GM18511 (cell line): ENCODE measurements at regions not wholly inside any gene's neighbourhood (a gene's known extent, or its start where the extent isn't known, plus 50 kb on each side); places are given as distances from the start of the nearest gene placed in this dataset.
"Not testable (repeated sequence)": the region's sequence is repeated elsewhere in the genome, so short reads cannot be mapped to it uniquely, and the experiment has no call there.

ENCODE experiments used
- ATAC-seq: cut with Tn5 transposase; IDR thresholded peaks from one replicate; pipeline ENCODE4 v1.9.1; 2021; ENCODE audit warnings: mild to moderate bottlenecking, moderate library complexity; ENCODE audit not compliant: unreplicated experiment

DNA sequence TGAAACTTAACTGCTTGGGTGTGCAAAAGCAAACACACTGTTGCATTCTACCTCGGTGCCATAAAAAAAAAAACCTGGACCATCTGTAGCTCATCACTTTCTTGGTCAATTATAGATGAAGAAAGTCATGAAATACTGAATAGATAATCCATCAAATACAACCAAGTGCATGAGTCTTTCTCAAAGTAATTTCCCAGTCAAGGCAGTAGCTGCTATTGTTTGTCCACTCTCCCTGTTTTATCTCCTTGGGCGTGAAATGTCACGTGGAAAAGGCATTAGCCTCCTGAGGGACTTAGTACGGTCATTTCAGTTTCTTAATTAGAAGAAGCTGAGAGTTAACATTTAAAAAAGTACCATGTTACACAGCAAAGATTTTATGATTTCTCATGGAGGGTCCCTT lies 1697.9 kb downstream of the PCDH9 start:
- ATAC-seq: no peak

DNA sequence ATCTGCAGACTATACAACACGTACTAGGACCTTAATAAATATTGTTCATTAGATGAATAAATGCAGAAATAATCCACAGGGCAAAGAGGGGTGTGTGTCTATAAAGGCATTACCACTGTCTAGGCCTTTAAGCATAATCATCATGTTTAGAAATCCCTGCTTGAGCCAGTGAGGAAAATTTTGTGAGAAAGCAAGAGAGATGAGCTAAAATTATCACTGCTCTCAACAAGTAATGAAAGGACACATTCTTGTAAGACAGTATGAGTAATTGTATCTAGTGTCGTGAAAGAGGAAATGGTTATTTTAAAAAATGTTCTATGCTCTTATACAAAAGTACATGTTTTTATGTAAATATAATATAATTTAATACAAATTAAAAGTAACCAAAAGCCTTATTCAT lies 1699.4 kb downstream of the PCDH9 start:
- no peak for ATAC-seq

DNA sequence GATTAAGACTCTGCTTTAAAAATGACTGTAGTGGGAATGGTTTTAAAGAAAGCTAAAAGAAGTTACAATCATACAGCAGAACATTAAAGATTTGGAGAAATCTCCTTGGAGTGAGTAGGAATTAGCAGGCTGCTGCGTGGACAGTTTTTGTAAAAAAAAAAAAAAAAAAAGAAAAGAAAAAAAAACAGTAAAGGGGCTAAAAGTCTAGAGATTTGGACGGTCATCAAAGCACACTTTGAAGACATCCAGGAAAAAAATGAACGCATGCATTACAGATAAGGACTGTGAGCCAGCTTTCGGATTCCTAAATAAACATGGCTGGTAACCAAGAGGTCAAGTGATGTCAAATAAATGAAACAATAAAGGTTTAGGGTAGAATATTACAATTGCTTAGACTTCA lies 1700.6 kb downstream of the PCDH9 start:
- ATAC-seq: no peak

DNA sequence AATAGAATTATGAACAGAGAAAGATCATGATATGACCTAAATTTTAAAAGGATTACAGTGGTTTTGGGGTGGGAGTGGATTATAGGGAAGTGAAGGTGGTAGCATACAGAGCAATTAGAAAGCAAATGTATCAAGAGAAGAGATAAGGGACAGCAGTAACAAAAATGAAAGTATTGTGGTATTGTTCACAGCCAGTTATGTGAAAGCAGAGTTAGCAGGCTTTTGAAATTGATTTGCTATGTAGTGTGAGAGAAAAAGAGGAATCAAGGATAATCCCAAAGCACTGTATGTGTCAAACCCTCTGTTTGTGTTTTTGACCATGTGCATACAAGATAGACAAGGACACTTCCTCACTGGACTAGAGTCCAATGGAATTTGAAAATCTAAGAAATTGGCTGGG lies 1721.4 kb downstream of the PCDH9 start:
- no peak for ATAC-seq

DNA sequence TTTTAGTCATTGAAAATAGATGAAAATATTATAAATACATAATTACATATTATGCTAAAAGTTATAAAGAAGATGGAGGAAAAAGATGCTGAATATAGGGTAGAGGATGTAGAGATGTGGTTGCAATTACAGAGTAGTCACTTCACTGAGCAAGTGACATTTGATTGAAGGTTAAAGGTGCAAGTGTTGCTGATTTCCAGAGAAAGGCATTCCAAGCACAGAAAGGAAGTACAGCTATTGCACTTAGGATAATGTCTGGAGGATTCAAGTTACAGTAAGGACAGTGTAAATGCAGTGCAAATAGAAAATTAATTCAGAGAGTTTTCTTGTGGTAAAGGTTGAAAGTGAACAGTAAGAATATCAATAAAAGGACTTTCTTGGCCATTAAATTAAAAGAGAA lies 1721.8 kb downstream of the PCDH9 start:
- no peak for ATAC-seq

DNA sequence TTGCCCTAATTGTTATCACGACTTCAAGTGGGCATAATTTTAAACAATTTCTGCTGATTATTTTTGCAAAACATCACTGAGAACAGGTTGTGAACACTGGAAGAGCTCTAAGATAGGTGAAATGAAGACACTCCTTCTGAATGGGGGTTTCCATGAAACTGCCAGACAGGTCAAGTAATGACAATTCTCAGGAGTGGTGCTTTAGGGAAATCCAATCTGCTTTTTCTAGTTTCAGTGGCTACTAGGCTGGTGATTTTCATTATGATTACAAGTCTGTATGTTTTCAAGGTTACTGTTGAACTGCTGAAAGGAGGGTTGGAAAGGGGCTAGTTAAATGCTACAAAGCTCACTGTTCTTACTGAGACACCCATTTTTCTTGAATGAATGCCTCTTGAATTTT lies 1724.2 kb downstream of the PCDH9 start:
- ATAC-seq: no peak

DNA sequence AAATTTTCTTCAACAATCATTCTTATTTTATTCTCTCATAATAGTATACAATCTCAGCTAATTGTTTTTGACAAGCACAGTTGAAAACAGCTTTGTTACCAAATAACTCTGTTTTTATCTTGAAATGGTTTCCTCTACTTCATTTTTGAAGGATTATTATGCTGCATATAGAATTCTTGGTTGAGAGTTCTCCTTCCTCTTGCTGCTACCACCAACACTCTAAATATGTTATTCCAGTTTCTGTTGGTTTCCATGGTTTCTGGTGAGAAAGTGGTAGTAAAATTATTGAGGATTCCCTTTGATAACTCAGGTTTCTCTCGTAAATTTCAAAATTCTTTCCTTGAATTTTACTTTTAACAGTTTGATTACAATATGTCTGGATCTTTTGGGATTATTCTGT lies 1725.9 kb downstream of the PCDH9 start:
- ATAC-seq: no peak

DNA sequence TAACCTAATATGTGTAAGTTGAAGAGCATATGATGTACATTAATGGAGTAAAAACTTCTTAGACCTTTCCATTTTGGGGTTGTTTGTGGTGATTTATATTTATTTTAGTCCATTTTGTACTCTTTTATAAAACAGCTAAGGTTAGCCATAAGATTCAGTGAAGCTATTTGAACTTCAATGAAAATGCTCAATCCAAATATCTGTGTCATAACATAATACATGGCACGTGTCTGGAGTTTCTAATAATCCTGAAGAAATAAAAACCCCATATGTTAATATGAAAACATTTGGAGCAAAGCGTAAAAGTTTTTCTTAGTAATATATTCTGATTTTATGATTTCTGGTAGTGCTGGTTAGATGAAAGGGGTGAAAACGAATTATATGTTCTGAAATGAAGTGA lies 1729.7 kb downstream of the PCDH9 start:
- no peak for ATAC-seq

DNA sequence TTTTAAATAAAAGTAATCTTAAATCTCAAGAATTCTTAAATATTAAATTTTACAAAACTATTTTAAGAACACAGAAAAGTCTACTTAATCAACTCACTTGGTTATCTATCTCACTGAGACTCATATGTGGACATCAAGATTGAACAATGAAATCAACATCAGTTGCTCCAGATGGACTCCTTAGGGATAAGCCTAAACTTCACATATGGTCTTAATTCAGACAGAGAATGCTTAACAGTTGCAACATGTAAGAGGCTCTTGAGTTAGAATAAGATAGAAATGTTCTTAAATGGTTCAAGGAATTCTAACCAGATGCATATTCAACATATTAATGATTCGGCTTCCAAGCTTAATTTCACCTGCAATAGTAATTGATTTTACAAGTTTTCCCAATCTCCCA lies 1730.9 kb downstream of the PCDH9 start:
- no peak for ATAC-seq

DNA sequence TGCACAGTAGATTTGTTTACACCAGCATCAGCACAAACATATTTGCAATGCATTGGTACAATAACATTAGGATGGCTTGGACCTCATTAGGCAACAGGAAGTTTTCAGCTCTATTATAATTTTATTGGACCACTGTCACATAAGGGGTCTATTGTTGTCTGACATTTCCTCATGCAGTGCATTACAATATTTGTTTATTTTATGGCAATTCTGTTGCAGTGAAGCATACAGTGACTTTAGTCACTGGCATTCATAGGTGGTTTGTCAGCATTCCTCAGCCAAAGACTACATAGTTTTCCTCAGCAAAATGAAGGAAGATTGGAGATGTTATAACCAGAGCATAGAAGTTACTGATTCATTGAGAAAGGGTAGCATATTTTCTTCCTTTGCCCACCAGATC lies 1732.9 kb downstream of the PCDH9 start:
- ATAC-seq: no peak

DNA sequence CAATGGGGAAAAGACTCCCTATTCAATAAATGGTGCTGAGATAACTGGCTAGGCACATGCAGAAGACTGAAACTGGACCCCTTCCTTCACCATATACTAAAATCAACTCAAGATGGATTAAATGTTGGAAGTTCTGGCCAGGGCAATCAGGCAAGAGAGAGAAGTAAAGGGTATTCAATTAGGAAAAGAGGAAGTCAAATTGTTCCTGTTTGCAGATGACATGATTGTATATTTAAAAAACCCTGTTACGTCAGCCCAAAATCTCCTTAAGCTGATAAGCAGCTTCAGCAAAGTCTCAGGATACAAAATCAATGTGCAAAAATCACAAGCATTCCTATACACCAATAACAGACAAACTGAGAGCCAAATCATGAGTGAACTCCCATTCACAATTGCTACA lies 1739.4 kb downstream of the PCDH9 start:
- not testable (repeated sequence) for ATAC-seq

DNA sequence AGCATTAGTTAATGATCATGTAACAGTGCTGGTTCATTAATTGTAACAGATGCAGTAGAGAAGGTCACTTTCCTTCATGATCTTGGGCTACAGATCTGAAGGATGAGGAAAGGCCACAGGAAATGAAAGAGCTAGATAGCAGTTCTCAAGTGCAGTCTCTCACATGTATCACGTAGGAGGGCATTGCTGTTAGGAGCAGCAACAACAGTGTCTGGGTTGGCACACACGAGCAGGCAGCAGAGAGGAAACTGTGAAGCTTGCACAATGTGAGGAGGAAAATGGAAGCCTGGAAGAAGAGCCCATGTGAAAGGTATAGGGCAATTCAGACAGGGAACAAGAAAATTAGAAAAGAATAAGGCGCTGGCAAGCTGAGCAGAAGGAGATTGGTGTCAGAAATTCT lies 1741.5 kb downstream of the PCDH9 start:
- ATAC-seq: no peak

DNA sequence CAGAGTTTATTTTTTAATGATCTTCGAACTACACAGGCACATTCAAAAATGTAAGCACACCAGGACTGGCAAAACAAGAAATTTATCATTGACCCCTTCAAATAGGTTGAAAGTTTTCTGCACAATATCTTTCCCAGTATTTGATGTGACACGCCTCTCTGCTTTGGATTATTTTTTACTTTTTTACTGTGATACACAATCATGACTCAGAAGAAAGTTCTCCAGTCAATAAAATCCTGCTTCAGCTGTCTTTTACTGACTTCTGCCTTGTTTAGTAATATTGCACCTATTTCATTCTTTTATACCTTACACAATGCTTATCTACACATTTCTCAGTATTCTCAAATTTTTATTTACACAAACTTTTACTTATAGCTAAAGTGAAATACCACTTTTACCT lies 1750.4 kb downstream of the PCDH9 start:
- ATAC-seq: no peak

DNA sequence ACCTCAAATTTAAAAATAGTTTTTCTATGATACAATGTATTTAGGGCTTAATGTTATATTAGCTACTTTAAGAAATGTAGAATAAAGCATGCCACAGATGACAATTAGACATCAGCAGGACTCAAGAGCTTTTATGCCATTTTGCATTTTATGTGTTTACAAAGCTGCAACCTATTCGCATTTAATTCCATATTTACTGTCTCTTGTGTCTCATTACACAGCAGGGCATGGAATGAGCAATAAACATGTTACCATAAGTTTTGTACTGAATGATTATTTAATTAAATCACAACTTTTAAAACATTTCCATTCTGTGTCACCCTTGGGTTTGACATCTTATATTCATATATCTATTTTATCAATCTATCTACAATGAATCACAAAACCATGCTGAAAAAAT lies 1756.9 kb downstream of the PCDH9 start:
- ATAC-seq: no peak

DNA sequence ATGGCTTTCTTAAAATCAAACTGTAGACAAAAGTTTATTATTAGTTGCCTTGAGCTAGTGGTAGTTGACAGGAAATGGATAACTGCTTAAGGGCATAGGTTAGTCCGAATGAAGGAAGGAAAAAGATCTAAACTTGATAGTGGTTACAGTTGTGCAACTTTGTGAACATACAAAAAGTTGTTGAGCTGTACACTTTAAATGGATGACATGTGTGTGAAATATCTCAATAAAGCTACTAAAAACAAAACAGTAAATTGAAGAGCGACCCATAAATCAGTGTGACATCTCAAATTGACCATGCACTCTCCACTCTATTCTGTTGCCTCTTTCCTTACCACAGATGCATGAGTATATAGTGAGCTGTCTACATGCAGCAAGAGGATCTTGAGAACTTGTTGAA lies 1757.8 kb downstream of the PCDH9 start:
- no peak for ATAC-seq

DNA sequence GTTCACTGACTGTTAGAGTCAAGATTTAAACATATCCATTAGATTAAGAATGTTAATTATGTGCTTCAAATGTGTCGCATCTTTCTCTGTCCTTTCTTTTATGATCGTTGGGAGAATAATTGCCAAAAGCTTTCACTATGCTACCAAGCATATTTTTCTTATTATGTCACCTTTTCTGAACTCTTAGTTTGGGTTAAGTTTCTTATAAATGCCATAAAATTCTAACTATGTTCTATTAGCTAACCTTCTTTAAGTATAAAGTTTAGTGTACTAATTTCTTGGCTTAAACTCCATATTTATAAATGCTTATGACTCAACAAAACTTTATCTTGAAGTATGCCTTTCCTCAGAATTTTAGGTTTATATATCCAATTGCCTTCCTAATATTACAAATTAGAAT lies 1759.4 kb downstream of the PCDH9 start:
- ATAC-seq: no peak

DNA sequence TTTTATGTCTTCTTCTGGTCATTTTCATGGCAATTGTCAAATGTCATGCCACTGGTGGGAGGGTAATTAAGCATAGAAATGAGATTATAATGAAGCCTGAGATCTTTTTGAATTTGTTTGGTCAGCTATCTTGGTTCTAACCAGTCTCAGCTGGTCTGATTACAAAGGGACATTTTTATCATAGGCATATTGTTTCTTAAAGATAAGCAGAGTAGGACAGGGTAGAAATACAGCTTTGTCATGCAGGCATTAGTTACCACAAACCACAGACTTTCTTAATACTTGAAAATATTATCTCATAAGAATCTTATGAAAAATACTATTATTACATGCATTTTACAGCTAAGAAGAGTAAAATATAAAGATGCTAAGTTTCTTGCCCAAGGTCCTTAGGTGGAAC lies 1761.5 kb downstream of the PCDH9 start:
- no peak for ATAC-seq

DNA sequence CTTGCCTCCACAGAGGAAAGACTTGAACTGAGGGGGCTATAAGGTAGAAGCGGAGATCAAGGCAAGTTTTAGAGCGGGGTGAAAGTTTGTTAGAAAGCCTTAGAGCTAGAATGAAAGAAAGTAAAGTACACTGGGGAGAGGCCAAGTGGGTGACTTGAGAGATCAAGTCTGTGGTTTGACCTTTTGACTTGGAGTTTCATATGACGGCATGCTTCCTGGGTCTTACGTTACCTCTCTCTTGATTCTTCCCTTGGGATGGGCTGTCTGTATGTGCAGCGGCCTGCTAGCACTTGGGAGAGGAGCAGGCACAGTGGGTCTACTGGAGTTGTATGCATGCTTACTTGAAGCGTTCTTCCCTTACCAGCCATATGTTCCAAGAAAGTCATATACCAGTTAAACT lies 1768.5 kb downstream of the PCDH9 start:
- no peak for ATAC-seq

DNA sequence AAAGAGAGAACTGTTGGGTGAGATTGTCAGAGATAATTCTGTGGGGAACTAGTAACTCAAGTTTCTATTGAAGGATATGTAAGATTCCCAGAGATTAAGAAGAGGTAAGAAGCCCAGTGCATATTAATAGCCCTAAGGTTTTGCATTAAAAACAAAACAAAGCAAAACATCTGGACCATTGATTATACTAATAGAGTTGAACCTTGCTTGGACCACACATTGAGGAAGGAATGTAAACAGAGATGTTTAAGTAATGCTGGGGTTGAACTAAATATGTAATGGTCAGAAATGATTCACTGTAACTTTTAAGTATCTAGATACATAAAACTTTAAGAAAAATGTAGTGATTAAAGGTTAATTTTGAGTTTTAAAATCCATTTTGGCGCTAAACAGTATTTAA lies 1770.0 kb downstream of the PCDH9 start:
- ATAC-seq: no peak

DNA sequence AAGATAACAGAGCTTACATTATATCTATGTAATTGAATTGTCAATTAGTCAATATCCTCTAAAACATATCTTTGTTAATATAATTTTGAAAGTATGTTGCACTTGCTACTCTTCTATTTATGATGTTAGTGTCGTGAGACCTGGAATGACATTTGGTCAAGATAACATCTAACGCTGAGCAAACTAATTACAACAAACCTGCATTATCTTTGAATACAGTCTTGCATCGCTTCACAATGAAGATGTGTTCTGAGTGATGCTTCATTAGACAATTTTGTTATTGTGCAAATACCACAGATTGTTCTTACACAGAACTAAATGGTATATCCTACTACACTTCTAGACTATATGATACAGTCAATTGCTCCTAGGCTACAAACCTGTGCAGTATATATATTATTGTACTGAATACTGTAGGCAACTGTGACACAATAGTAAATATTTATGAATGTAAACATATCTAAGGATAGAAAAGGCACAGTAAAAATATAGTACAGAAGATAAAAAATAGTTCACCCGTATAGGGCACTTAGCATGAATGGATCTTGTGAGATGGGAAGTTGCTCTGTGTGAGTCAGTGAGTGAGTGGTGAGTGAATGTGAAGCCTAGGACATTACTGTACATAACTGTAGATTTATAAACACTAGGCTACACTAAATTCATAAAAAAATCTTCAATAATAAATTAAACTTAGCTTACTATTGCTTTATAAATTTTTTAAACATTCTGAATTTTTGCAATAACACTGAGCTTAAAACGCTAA lies 1773.8 kb downstream of the PCDH9 start:
- ATAC-seq: no peak

DNA sequence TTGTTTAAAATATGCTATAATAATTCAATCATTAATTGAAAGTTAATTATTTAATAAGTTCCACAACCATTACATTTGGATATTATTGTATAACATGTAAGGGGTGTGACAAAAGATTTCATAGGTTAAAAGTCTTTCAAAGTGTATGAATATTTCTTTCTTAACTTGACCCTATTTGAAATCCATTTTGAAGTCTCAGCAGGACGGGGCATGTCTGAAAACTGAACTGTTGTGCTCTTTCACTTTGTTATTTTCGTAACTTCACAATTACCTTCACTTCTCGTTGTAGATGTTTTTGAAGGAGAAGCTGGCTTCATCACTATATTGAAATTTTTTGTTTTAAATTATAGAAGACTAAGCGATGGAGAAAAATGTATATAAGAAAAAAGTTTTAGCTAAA lies 1775.7 kb downstream of the PCDH9 start:
- ATAC-seq: no peak

DNA sequence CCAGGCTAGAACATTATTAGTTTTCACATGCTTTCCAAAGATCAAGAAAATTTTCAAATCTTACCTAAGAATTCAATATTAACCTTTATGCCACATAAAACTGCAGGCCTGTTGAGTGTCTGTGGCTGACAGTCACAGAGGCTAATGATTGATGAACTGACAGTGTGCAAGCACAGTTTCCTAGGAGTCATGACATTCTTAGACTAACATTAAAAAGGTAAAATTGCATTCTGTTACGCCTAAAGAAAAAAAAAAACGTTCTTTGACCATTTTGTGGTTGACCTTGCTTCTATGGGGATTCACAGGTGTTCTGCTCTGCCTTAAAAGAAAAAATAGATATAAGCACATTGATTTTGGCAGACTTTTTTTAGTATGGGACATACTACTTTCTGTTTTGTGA lies 1776.2 kb downstream of the PCDH9 start:
- no peak for ATAC-seq

DNA sequence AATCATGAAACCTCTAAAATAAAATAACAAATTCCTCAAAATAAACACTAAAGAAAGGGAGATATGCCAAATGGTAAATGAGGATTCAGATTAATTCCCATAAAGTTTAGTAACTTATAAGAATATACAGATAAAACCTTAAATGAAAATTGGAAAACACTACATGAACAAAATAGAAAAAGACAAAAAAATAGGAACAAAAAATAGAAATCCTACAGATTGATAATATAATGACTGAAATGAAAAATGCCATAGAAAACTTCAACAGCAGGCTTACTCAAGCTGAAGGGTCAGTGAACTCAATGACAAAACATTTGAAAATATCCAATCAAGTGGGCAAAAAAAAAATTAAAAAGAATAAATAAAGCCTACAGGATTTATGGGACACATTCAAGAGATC lies 1784.8 kb downstream of the PCDH9 start:
- no peak for ATAC-seq
